Skin epidermis (tissue), 12 donors: ENCODE measurements at regions not wholly inside any gene's neighbourhood (a gene's known extent, or its start where the extent isn't known, plus 50 kb on each side); places are given as distances from the start of the nearest gene placed in this dataset.
"Not testable (repeated sequence)": the region's sequence is repeated elsewhere in the genome, so short reads cannot be mapped to it uniquely, and the experiment has no call there.

Source experiments
- H3K27ac ChIP-seq, 21 experiments: fragments of 200-600 bp; sonication (generic) in 11 of 21; one replicate each; pipeline ENCODE4 v1.5.0; 2020; ENCODE audit warnings: mild to moderate bottlenecking in 3 of 21, inconsistent platforms in 2 of 21, moderate library complexity in 2 of 21
- H3K4me3 ChIP-seq, 7 experiments: fragments of 200-600 bp; sonication (generic) in 2 of 7; one replicate each; pipeline ENCODE4 v1.5.0; 2020; ENCODE audit warnings: inconsistent platforms in 2 of 7, mild to moderate bottlenecking in 2 of 7, moderate library complexity in 1 of 7

- H3K27ac ChIP-seq = no peak overlapping the region
- H3K4me3 ChIP-seq = no peak overlapping the region
Measured at GRCh38 chr16:17775061-17775460, 304.3 kb upstream of the XYLT1 start.

GRCh38 chr16:17773698-17774101 is 302.9 kb upstream of the XYLT1 start:
- H3K27ac ChIP-seq = no peak overlapping the region
- no peak overlapping the region for H3K4me3 ChIP-seq

- no peak overlapping the region for H3K27ac ChIP-seq
- no peak overlapping the region for H3K4me3 ChIP-seq
Measured at GRCh38 chr16:17770104-17770503, 299.3 kb upstream of the XYLT1 start.

GRCh38 chr16:17769065-17769464 is 298.3 kb upstream of the XYLT1 start:
- no peak overlapping the region for H3K4me3 ChIP-seq
- H3K27ac ChIP-seq = no peak overlapping the region

- no peak overlapping the region for H3K4me3 ChIP-seq
- no peak overlapping the region for H3K27ac ChIP-seq
Measured at GRCh38 chr16:17768257-17768656, 297.5 kb upstream of the XYLT1 start.

GRCh38 chr16:17766012-17766411 is 295.3 kb upstream of the XYLT1 start:
- no peak overlapping the region for H3K27ac ChIP-seq
- no peak overlapping the region for H3K4me3 ChIP-seq

GRCh38 chr16:17759451-17760390 is 289.0 kb upstream of the XYLT1 start:
- Histone ChIP-seq H3K27ac (no peak overlapping the region), H3K4me3 (no peak overlapping the region)

GRCh38 chr16:17757808-17758207 is 287.0 kb upstream of the XYLT1 start:
- H3K4me3 ChIP-seq = no peak overlapping the region
- no peak overlapping the region for H3K27ac ChIP-seq

- no peak overlapping the region for H3K4me3 ChIP-seq
- no peak overlapping the region for H3K27ac ChIP-seq
Measured at GRCh38 chr16:17755158-17755557, 284.4 kb upstream of the XYLT1 start.

- Histone ChIP-seq H3K27ac (no peak overlapping the region), H3K4me3 (no peak overlapping the region)
Measured at GRCh38 chr16:17753434-17753833, 282.7 kb upstream of the XYLT1 start.

- Histone ChIP-seq H3K27ac (no peak overlapping the region), H3K4me3 (no peak overlapping the region)
Measured at GRCh38 chr16:17749706-17750105, 278.9 kb upstream of the XYLT1 start.

GRCh38 chr16:17748044-17748719 is 277.4 kb upstream of the XYLT1 start:
- no peak overlapping the region for H3K4me3 ChIP-seq
- H3K27ac ChIP-seq = no peak overlapping the region

GRCh38 chr16:17747081-17747756 is 276.5 kb upstream of the XYLT1 start:
- H3K4me3 ChIP-seq = no peak overlapping the region
- no peak overlapping the region for H3K27ac ChIP-seq

- H3K27ac ChIP-seq = no peak overlapping the region
- H3K4me3 ChIP-seq = no peak overlapping the region
Measured at GRCh38 chr16:17744921-17745572, 274.3 kb upstream of the XYLT1 start.

- Histone ChIP-seq H3K4me3 (no peak overlapping the region), H3K27ac (no peak overlapping the region)
Measured at GRCh38 chr16:17743578-17743977, 272.8 kb upstream of the XYLT1 start.

- H3K27ac ChIP-seq = no peak overlapping the region
- H3K4me3 ChIP-seq = no peak overlapping the region
Measured at GRCh38 chr16:17743158-17743557, 272.4 kb upstream of the XYLT1 start.

- not testable (repeated sequence) for H3K27ac ChIP-seq
Measured at GRCh38 chr16:17735099-17735498, 264.3 kb upstream of the XYLT1 start.

GRCh38 chr16:17729820-17730219 is 259.1 kb upstream of the XYLT1 start:
- H3K27ac ChIP-seq = no peak overlapping the region
- no peak overlapping the region for H3K4me3 ChIP-seq

More at GRCh38 chr16:17735099-17735498, 264.3 kb upstream of the XYLT1 start:
- H3K4me3 ChIP-seq = not testable (repeated sequence)

GRCh38 chr16:17728196-17728595 is 257.4 kb upstream of the XYLT1 start:
- Histone ChIP-seq H3K27ac (no peak overlapping the region), H3K4me3 (no peak overlapping the region)

- no peak overlapping the region for H3K4me3 ChIP-seq
- no peak overlapping the region for H3K27ac ChIP-seq
Measured at GRCh38 chr16:17724242-17724898, 253.6 kb upstream of the XYLT1 start.
